ENCODE measurements at regions not wholly inside any gene's neighbourhood (a gene's known extent, or its start where the extent isn't known, plus 50 kb on each side); places are given as distances from the start of the nearest gene placed in this dataset.
"Not testable (repeated sequence)": the region's sequence is repeated elsewhere in the genome, so short reads cannot be mapped to it uniquely, and the experiment has no call there.

- no peak for DNase-seq (ENCODE audit: low spot score)
Observed at GRCh38 chr3:70631716-70632307, 319.4 kb upstream of the MDFIC2 start.

DNA sequence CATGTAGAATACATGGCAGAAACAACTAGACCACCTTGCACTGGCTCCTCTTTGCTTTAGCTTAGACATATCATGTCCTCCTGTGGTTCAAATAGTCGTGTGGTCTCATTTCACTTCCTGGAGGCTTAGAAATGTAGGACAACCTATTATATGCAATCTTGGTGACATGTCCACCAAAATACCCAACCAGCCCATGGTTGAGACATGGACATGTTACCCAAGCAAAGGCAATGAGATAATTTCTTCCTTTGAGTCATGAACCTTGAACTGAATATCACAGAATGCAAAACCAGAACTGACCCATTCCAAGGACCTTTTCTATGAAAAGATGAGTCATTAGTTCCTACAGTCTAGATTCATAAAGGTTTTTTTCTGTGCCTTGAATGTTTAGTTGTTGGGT, 309.0 kb upstream of the MDFIC2 start:
- DNase-seq (ENCODE audit: low spot score): no peak

GRCh38 chr3:70620956-70621355, 308.5 kb upstream of the MDFIC2 start:
- no peak for DNase-seq (ENCODE audit: low spot score)

DNA sequence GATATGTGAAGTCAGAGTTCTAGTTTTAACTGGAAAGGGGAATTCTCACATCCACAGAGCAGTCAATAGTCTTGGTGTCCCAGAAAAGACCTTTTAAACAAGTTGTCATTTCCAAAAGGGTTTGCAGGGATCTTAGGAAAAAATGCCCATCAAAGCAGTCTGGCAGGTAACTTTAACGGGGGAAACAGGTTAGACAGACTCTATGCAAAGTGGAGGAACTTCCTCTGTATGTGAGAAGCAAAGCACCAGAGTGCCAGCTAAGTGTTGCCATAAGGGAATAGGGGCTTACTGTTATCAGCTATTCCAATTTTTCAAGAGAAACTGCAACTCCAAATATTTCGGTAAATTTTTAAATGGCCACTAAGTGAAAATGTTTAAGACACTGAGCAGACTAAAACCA, 307.9 kb upstream of the MDFIC2 start:
- DNase-seq (ENCODE audit: low spot score): no peak

- DNase-seq (ENCODE audit: low spot score): no peak
Observed at GRCh38 chr3:70618151-70618550, 305.7 kb upstream of the MDFIC2 start.

DNA sequence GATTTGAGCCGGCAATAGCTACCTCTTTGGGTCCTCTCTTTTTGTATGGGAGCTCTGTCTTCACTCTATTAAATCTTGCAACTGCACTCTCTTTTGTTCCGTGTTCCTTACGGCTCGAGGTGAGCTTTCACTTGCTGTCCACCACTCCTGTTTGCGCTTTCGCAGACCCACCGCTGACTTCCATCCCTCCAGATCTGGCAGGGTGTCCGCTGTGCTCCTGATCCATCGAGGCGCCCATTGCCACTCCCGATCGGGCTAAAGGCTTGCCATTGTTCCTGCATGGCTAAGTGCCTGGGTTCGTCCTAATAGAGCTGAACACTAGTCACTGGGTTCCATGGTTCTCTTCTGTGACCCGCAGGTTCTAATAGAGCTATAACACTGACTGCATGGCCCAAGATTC, 304.9 kb upstream of the MDFIC2 start:
- DNase-seq (ENCODE audit: low spot score): not testable (repeated sequence)

GRCh38 chr3:70615286-70615685, 302.8 kb upstream of the MDFIC2 start:
- DNase-seq (ENCODE audit: low spot score): no peak

GRCh38 chr3:70614111-70614510, 301.7 kb upstream of the MDFIC2 start:
- no peak for DNase-seq (ENCODE audit: low spot score)

- DNase-seq (ENCODE audit: low spot score): no peak
Observed at GRCh38 chr3:70612920-70613319, 300.5 kb upstream of the MDFIC2 start.

DNA sequence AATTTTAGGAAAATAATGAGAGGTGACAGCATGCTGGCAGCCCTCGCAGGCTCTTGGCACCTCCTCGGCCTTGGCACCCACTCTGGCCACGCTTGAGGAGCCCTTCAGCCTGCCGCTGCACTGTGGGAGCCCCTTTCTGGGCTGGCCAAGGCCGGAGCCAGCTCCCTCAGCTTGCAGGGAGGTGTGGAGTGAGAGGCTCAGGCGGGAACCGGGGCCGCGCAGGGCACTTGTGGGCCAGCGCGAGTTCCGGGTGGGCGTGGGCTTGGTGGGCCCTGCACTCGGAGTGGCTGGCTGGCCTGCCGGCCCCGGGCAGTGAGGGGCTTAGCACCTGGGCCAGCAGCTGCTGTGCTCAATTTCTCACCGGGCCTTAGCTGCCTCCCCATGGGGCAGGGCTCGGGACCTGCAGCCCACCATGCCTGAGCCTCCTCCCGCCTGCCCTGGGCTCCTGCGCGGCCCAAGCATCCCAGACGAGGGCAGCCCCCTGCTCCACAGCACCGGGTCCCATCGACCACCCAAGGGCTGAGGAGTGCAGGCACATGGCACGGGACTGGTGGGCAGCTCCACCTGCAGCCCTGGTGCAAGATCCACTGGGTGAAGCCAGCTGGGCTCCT, 299.3 kb upstream of the MDFIC2 start:
- DNase-seq (ENCODE audit: low spot score): not testable (repeated sequence)

- DNase-seq (ENCODE audit: low spot score): no peak
Observed at GRCh38 chr3:70608434-70608833, 296.0 kb upstream of the MDFIC2 start.

GRCh38 chr3:70607469-70607868, 295.0 kb upstream of the MDFIC2 start:
- DNase-seq (ENCODE audit: low spot score): no peak

DNA sequence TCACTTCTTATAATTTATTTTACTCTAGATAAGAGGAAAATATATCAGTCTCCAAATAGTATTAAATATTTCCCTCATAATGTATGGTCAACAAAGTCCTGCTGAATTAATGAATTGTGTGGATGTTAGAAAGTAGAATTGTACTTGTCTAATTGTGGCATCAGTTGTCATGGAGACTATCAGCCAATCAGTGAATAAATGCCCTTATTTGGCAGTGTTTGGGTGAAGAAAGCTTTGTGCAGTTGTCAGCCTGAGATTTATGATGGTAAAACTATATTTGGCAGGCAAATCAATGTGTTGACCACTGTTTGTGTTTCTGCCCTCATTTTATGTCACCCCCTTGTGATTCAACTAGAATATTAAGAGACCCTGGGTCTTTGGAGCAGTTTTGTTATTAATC, 293.6 kb upstream of the MDFIC2 start:
- DNase-seq (ENCODE audit: low spot score): no peak

DNA sequence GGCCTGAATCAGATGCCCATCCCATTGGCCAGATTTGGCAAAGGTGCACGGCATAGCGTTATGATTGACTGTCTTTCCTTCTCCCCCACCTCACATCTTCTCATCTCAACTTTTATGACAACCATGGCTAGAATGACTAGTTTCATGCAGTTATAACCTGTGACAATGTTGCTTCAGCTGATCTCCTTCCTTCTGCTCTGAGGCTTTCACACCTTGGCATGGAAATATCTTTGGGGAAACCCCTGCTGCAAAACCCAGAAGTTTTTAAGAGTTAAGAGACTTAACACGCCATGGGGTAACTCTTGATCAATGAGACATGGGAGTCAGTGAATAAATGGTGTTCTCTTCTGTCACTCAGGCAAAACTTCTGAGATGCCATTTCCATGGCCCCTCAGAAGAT, 290.7 kb upstream of the MDFIC2 start:
- no peak for DNase-seq (ENCODE audit: low spot score)

DNA sequence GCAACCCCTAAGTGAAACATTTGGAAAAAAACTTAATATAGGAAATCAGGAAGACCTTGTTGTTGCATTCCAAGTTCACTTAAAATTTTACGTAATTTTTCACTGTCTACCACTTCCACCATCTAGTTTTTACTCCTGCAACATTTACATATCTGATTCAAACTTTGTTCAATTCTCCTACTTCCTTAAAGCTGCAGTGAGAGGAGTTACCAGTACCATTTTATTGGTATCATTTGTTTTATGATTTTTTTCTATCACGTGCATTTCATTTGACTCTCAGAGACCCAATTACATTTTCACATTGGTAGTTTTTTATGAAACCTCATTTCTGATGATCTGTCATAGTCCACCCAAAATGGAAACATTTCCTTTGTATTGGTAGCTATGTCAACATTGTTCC, 284.9 kb upstream of the MDFIC2 start:
- no peak for DNase-seq (ENCODE audit: low spot score)

- DNase-seq (ENCODE audit: low spot score): no peak
Observed at GRCh38 chr3:70583682-70584081, 271.2 kb upstream of the MDFIC2 start.

DNA sequence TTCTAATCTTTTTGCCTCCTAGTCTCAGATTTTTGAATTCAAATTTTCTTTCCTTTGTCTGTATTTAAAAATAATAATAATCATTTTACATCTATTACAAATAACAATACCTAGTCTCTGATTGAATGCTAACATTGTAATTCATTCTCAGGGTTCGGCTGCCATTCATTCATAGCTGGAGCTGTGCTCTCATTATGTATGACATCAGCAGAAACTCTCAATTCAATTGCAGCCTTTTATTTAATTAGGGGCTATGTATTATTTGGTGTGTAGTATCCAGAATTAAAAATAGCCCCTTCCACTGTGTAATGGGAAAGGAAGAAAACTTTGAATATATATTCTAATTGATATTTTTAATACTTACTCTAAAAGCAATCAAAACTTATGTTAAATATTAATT, 270.4 kb upstream of the MDFIC2 start:
- DNase-seq (ENCODE audit: low spot score): no peak

- no peak for DNase-seq (ENCODE audit: low spot score)
Observed at GRCh38 chr3:70580021-70580420, 267.6 kb upstream of the MDFIC2 start.

GRCh38 chr3:70571696-70572095, 259.3 kb upstream of the MDFIC2 start:
- no peak for DNase-seq (ENCODE audit: low spot score)

GRCh38 chr3:70570584-70570983, 258.1 kb upstream of the MDFIC2 start:
- DNase-seq (ENCODE audit: low spot score): no peak

DNA sequence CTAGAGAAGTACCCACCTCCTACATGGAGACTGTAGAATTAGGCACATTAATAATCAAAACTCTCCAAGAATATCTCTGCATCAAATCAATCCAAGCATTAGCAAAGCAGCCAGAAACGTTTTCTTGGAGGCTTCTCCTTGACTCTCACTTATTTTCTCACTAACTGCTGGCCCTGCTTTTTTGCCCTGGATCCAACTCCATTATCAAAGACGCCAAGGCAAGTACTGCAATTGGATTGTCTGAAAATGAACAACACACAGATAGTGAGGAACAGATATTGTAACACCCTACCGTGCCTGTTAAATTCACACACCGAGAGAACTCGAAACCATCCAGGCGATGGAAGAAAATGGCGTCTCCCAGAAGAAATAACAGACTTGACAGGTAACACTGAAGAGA, 256.2 kb upstream of the MDFIC2 start:
- no peak for DNase-seq (ENCODE audit: low spot score)

GRCh38 chr3:70565861-70566260, 253.4 kb upstream of the MDFIC2 start:
- DNase-seq (ENCODE audit: low spot score): no peak

- no peak for DNase-seq (ENCODE audit: low spot score)
Observed at GRCh38 chr3:70564552-70564951, 252.1 kb upstream of the MDFIC2 start.

DNA sequence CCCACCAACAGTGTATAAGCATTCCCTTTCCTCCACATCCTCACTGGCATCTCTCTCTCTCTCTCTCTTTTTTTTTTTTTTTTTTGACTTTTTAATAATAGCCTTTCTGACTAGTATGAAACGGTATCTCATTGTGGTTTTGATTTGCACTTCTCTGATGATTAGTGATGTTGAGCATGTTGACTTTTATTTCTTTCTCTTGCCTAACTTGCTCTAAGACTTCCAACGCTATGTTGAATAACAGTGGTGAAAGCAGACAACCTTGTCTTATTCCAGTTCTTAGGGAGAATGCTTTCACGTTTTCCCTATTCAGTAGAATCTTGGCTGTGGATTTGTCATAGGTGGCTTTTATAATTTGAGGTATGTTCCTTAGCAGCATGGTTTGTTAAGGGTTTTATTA, 249.4 kb upstream of the MDFIC2 start:
- no peak for DNase-seq (ENCODE audit: low spot score)

All from Ammon's horn (tissue), 1 donor.